ENCODE measurements at regions not wholly inside any gene's neighbourhood (a gene's known extent, or its start where the extent isn't known, plus 50 kb on each side); places are given as distances from the start of the nearest gene placed in this dataset.

GRCh38 chr1:229836324-229836723 is 210.3 kb downstream of the URB2 start:
- TF ChIP-seq, protein P1, sequence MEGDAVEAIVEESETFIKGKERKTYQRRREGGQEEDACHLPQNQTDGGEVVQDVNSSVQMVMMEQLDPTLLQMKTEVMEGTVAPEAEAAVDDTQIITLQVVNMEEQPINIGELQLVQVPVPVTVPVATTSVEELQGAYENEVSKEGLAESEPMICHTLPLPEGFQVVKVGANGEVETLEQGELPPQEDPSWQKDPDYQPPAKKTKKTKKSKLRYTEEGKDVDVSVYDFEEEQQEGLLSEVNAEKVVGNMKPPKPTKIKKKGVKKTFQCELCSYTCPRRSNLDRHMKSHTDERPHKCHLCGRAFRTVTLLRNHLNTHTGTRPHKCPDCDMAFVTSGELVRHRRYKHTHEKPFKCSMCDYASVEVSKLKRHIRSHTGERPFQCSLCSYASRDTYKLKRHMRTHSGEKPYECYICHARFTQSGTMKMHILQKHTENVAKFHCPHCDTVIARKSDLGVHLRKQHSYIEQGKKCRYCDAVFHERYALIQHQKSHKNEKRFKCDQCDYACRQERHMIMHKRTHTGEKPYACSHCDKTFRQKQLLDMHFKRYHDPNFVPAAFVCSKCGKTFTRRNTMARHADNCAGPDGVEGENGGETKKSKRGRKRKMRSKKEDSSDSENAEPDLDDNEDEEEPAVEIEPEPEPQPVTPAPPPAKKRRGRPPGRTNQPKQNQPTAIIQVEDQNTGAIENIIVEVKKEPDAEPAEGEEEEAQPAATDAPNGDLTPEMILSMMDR (IDR thresholded peaks at IDR 0.05; ENCODE audit: low read depth, low read length), result no peak
- no peak for TF ChIP-seq EZH2phosphoT487 (IDR thresholded peaks at IDR 0.05; ENCODE audit: low read depth)

Measured in OCI-LY3 (cell line).